ENCODE measurements at regions not wholly inside any gene's neighbourhood (a gene's known extent, or its start where the extent isn't known, plus 50 kb on each side); places are given as distances from the start of the nearest gene placed in this dataset.

GRCh38 chr4:178028481-178028880 is 586.2 kb upstream of the AGA start:
- Histone ChIP-seq H3K9ac (ENCODE audit: insufficient read depth, low read length, poor library complexity, severe bottlenecking) (no peak overlapping the region), H3K4me3 (replicated peaks in 1 of 3; ENCODE audit: low read depth in 2 of 3, low read length in 3 of 3) (no peak overlapping the region), H3K4me1 (ENCODE audit: control insufficient read depth in 1 of 2, insufficient read depth in 2 of 2, low read length in 2 of 2) (no peaks in the 10 kb centered on the region), H3K27me3 (ENCODE audit: control insufficient read depth in 2 of 2, insufficient read depth in 2 of 2, low read length in 2 of 2) (no peaks in the 10 kb centered on the region), H3K79me2 (ENCODE audit: insufficient read depth, low read length) (no peaks in the 10 kb centered on the region), H2AFZ (ENCODE audit: insufficient read depth, low read depth, low read length, poor library complexity, severe bottlenecking) (no peak overlapping the region), H4K20me1 (ENCODE audit: insufficient read depth, low read length) (no peaks in the 10 kb centered on the region), H3K36me3 (replicated peaks in 1 of 2; ENCODE audit: control insufficient read depth in 1 of 2, insufficient read depth in 2 of 2, low read length in 2 of 2) (no peaks in the 10 kb centered on the region), H3K4me2 (replicated peaks; ENCODE audit: extremely low read depth, low read length, poor library complexity, severe bottlenecking) (no peak overlapping the region), H3K9me3 (replicated peaks in 1 of 2; ENCODE audit: control insufficient read depth in 1 of 2, insufficient read depth in 1 of 2, low read length in 2 of 2) (peaks cover 3 to 12% of the 10 kb centered on the region in 2 donors), H3K27ac (ENCODE audit: low read depth in 1 of 2, low read length in 2 of 2) (no peak overlapping the region)
- intact Hi-C loops (cut with micrococcal nuclease), result no loop called here
- WGBS (ENCODE audit: insufficient coverage), result 83% methylated on average over 1 of the region's 2 CpGs
- H3K36me3 Mint-ChIP-seq, result no peaks in the 10 kb centered on the region
- no peak overlapping the region for H3K4me3 Mint-ChIP-seq
- peaks cover 0 to 1% (median 0%) of the 10 kb centered on the region in 3 donors for H3K27me3 Mint-ChIP-seq (ENCODE audit: low read depth in 3 of 3)
- H3K9me3 Mint-ChIP-seq, result peaks cover 0 to 10% (median 5%) of the 10 kb centered on the region in 7 donors
- no peak for TF ChIP-seq CTCF (IDR thresholded peaks at IDR 0.05)
- no peak for DNase-seq
- no peaks in the 10 kb centered on the region for H3K4me1 Mint-ChIP-seq
- no peak overlapping the region for H3K27ac Mint-ChIP-seq

- Mint-ChIP-seq H3K27ac (no peak overlapping the region), H3K4me1 (no peaks in the 10 kb centered on the region), H3K27me3 (ENCODE audit: low read depth in 3 of 3) (no peaks in the 10 kb centered on the region), H3K9me3 (peaks cover 2 to 14% (median 6%) of the 10 kb centered on the region in 7 donors), H3K4me3 (no peak overlapping the region), H3K36me3 (no peaks in the 10 kb centered on the region)
- H3K36me3 ChIP-seq (replicated peaks in 1 of 2; ENCODE audit: control insufficient read depth in 1 of 2, insufficient read depth in 2 of 2, low read length in 2 of 2), result no peaks in the 10 kb centered on the region
- H3K4me2 ChIP-seq (replicated peaks; ENCODE audit: extremely low read depth, low read length, poor library complexity, severe bottlenecking), result no peak overlapping the region
- intact Hi-C loops (cut with micrococcal nuclease), result no loop called here
- no peak overlapping the region for H3K9ac ChIP-seq (ENCODE audit: insufficient read depth, low read length, poor library complexity, severe bottlenecking)
- 89% methylated on average over 12 of the region's 15 CpGs for WGBS (ENCODE audit: insufficient coverage)
- TF ChIP-seq CTCF (IDR thresholded peaks at IDR 0.05), result no peak
- H3K27me3 ChIP-seq (ENCODE audit: control insufficient read depth in 2 of 2, insufficient read depth in 2 of 2, low read length in 2 of 2), result no peaks in the 10 kb centered on the region
- no peak for DNase-seq
- H3K4me3 ChIP-seq (replicated peaks in 1 of 3; ENCODE audit: low read depth in 2 of 3, low read length in 3 of 3), result no peak overlapping the region
- no peaks in the 10 kb centered on the region for H4K20me1 ChIP-seq (ENCODE audit: insufficient read depth, low read length)
- H2AFZ ChIP-seq (ENCODE audit: insufficient read depth, low read depth, low read length, poor library complexity, severe bottlenecking), result no peak overlapping the region
- no peaks in the 10 kb centered on the region for H3K79me2 ChIP-seq (ENCODE audit: insufficient read depth, low read length)
- H3K27ac ChIP-seq (ENCODE audit: low read depth in 1 of 2, low read length in 2 of 2), result no peak overlapping the region
- no peaks in the 10 kb centered on the region for H3K4me1 ChIP-seq (ENCODE audit: control insufficient read depth in 1 of 2, insufficient read depth in 2 of 2, low read length in 2 of 2)
- peaks cover 11 to 12% of the 10 kb centered on the region in 2 donors for H3K9me3 ChIP-seq (replicated peaks in 1 of 2; ENCODE audit: control insufficient read depth in 1 of 2, insufficient read depth in 1 of 2, low read length in 2 of 2)
Measured at GRCh38 chr4:178037459-178038214, 595.4 kb upstream of the AGA start.

Data from CD14-positive monocyte (primary cell).